ENCODE measurements at regions not wholly inside any gene's neighbourhood (a gene's known extent, or its start where the extent isn't known, plus 50 kb on each side); places are given as distances from the start of the nearest gene placed in this dataset.

DNA sequence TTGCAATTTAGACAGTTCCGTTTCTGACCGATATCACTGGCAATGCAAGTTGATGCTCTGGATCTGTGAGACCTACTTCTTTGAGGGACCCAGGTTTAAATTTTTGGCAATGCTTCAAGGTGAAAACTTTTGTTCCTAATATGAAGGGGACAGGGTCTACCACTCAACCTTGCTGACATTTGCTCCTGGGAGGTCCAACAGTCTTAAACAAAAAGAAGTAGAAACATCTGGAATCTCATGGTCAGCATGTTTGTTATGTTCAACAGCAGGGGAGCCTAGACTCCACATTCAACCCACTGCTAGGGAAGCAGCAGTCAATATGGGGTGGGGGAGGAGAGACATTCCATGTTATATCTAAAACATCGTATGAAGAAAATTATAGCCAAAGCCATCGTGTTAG is 196.4 kb downstream of the SIM1 start:
- DNase-seq (ENCODE audit: low read depth in 2 of 2) = no peak

- no peak for DNase-seq (ENCODE audit: low read depth in 2 of 2)
Measured at GRCh38 chr6:100267721-100268123, 197.0 kb downstream of the SIM1 start.

DNA sequence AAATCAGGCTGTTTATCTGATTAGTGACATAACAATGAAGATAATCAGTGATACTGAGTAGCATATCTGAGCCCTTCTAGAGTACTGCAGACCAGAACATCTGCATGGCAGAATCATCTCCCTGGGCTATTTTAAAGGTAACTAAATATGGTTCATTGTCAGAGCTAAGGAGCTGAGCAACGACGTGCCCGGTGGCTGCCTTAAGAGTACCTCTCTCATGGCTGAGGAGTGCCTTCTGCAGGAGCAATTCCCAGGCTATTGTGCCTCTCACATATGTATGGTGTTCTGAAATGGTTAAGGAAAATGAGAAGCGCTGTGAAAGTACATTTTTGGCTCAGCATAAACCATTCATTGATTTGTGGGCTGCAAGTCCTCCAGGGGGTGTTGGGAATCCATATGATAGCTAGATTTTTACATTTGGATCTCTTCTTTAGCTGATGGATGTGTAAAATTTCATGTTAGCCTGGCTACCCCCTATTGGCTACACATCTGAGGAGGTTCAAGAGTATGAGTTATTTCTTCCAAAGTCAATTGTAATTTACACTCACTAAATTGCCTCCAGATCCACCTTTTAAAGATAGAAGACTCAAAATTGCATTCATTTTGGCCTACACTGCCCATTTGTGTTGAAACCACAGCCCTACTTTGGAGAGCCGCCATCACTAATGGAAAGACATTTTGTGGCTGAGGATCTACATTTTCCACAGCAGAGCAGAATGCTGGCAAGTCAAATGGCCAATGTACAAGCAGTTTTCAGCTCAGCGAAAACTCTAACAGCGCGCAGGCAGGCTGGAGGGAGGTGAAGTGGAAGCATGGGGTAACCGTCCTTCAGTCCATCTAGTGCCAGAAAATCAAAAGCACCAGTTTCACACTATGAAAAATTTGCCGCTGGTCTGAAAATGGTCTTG is 198.0 kb downstream of the SIM1 start:
- DNase-seq (ENCODE audit: low read depth in 2 of 2) = no peak

- no peak for DNase-seq (ENCODE audit: low read depth in 2 of 2)
Measured at GRCh38 chr6:100262086-100262485, 202.6 kb downstream of the SIM1 start.

GRCh38 chr6:100261486-100261885 is 203.2 kb downstream of the SIM1 start:
- no peak for DNase-seq (ENCODE audit: low read depth in 2 of 2)

GRCh38 chr6:100260584-100260983 is 204.1 kb downstream of the SIM1 start:
- DNase-seq (ENCODE audit: low read depth in 2 of 2) = no peak

DNA sequence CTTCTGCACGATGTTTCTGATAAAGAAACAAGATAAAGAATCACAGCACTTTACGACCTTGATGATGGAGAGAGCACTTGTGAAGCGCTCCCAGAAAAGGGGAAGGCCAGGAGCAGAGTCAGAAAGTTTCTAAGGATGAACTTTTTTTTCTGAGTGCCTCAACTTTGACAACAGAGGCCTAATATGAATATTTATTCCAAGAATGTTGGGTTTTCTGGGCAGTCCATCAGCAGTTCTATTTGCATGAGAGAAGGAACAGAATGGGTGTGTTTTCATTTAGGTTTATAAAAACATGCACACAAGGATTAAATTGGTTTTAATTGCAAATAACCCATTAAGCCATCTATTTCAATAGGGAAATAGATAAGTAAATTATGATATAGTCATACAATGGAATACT is 204.9 kb downstream of the SIM1 start:
- DNase-seq (ENCODE audit: low read depth in 2 of 2) = no peak

DNA sequence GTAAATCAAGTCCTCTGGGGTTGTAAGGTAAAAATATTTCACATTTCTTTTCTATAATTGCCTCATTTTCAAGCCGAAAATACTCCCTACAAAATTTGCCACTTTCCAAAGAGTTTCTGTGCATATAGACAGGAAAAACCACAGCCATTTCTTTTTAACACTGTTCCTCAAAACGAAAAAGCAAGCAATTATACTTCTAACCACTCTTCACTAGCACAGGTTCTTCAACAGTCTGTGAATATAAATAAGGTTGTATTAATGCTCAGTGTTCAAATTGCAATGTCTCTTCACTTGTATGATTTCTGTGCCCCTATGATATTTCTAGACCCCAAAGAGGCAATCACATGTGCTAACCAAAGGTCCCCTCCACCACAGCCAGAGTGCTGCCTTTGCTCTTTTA is 206.0 kb downstream of the SIM1 start:
- no peak for DNase-seq (ENCODE audit: low read depth in 2 of 2)

DNA sequence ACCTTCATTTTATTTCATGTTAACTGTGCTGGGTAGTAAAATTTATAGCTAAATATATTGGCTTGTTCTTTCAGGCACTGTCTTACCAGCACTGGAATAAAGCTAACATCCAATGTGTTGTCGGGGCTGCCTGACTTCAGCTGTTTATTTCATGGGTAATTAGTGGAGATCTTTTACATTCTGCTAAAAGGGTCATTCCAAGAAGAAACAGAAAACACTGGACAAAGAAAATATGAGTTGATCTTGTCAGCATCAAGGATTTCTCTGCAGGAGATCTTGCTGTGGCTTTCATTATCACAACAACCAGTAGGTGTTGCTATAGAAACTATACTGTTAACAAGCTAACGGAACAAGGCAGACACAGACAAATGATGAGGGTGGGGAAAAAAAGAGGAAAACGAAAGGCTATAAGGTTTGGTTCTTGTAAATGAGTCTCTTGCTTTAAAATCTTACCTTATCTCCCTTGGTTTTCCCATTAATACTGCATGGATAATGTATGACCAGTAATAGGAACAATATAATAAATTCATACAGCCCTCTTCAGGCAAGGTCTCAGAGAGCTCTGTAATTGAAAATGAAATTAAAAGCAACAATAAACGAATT is 206.8 kb downstream of the SIM1 start:
- no peak for DNase-seq (ENCODE audit: low read depth in 2 of 2)

GRCh38 chr6:100255701-100256100 is 209.0 kb downstream of the SIM1 start:
- DNase-seq (ENCODE audit: low read depth in 2 of 2) = no peak

- DNase-seq (ENCODE audit: low read depth in 2 of 2) = no peak
Measured at GRCh38 chr6:100247123-100247522, 217.6 kb downstream of the SIM1 start.

GRCh38 chr6:100246206-100246605 is 218.5 kb downstream of the SIM1 start:
- no peak for DNase-seq (ENCODE audit: low read depth in 2 of 2)

- no peak for DNase-seq (ENCODE audit: low read depth in 2 of 2)
Measured at GRCh38 chr6:100240798-100241197, 223.9 kb downstream of the SIM1 start.

- no peak for DNase-seq (ENCODE audit: low read depth in 2 of 2)
Measured at GRCh38 chr6:100237821-100238220, 226.9 kb downstream of the SIM1 start.

DNA sequence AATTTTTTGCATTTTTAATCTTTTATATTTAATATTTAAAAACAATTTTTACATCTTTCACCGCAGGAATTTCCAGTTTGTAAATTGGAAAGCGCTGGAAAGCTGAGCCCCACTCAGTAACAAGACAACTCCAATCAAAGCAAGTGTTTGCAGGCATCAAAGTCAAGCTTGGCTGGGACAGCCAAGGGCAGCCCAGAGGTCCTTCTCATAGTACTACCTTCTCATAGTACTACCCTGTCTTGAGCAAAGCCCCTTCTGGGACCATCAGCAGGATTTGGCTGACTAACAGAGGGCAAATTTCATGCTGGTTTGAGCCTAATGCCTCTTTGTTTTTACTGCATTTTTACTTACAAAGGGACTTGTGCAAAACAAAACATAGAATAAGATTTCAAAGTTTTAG is 228.3 kb downstream of the SIM1 start:
- no peak for DNase-seq (ENCODE audit: low read depth in 2 of 2)

GRCh38 chr6:100235631-100236030 is 229.1 kb downstream of the SIM1 start:
- DNase-seq (ENCODE audit: low read depth in 2 of 2) = no peak

DNA sequence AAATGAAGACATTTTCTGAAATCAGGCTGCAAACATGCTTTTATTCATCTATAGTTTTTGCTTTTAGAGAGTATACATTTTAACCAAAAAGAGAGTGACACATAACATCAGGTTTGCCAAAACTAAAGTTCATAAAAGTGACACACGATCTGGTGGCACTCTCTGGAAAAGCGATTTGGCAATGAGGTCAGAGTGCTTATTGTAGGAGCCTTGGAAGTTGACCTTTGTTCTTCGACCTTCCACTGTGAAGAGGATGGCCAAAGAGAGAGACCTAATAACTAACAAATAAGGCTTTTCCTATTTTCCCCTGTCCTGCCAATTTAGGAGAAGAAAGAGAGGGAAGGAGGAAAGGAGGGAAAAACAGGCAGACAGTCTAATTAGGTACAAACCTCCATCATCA is 230.1 kb downstream of the SIM1 start:
- DNase-seq (ENCODE audit: low read depth in 2 of 2) = no peak

GRCh38 chr6:100232781-100233573 is 231.7 kb downstream of the SIM1 start:
- DNase-seq (ENCODE audit: low read depth in 2 of 2) = no peak

DNA sequence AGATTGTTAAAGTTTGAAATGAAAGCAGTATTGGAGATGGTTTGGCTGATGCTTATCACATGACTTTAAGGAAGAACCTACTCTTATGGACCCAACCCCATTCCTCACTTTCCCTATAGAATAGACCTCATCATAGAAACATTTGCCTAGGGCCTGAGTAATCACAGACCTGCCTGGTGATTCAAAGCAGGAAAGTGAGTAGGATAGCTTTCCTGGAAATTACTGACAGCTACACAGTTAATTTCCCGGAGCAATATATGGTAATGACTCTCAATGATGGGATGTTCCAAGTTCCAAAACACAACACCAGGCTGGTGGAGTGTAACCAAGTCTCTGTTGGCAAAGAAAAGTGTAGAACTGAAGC is 233.8 kb downstream of the SIM1 start:
- DNase-seq (ENCODE audit: low read depth in 2 of 2) = no peak

DNA sequence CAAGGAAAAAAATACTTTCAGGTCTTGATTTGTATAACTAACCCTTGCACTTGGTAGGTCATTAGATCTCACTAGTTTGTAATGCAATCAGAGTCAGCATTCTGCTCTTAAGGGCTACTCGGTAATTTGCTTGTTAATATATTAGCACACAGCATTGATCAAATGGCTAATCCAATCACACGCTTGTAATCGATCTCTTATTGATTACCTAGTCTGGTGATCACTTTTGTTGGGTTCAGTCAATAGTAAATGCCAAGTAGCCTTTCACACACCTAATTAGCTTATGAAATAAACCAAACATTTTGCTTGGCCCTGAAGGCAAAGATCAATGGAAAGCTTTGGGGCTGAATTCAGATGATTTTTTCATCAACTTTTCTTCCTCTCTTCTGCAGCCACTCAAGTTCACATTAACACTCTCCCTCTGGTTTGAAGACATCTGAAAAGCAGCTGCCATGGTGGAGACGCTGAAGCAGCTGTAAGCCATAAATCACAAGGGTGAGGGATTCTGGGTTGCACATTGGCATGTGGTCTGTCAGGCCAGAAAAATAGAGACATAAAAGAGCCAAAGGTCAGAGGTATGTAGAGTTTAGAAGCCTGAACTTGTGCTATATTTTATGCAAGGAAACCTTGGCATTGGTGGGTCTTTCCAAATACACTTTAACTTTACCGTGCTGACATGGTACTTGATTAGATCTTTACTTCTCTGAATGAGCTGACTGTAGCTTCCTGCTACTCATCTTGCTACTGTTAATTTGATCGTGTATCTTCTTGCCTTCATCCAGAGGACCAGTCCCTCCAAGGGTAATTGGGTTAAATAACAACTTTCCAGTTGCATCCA is 234.4 kb downstream of the SIM1 start:
- no peak for DNase-seq (ENCODE audit: low read depth in 2 of 2)

GRCh38 chr6:100229512-100229911 is 235.2 kb downstream of the SIM1 start:
- no peak for DNase-seq (ENCODE audit: low read depth in 2 of 2)
